ENCODE measurements at regions not wholly inside any gene's neighbourhood (a gene's known extent, or its start where the extent isn't known, plus 50 kb on each side); places are given as distances from the start of the nearest gene placed in this dataset.

DNA sequence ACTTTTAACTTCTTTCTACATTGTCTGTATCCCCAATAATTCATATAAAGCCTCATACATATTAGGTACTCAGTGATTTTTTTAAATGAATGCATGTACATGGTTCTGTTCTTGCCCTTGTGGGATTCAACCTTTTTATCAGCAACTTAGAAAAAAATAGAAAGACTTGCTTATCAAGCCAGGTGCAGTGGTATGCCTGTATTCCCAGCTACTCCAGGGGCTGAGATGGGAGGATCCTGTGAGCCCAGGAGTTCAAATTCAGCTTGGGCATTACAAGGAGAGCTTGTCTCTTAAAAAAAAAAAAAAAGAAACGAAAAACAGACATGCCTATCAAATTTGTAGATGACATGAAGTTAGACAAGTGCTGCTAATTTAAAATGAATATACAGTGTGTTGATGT is 54.2 kb upstream of the MYCBP2 start:
- TF ChIP-seq, protein P1, sequence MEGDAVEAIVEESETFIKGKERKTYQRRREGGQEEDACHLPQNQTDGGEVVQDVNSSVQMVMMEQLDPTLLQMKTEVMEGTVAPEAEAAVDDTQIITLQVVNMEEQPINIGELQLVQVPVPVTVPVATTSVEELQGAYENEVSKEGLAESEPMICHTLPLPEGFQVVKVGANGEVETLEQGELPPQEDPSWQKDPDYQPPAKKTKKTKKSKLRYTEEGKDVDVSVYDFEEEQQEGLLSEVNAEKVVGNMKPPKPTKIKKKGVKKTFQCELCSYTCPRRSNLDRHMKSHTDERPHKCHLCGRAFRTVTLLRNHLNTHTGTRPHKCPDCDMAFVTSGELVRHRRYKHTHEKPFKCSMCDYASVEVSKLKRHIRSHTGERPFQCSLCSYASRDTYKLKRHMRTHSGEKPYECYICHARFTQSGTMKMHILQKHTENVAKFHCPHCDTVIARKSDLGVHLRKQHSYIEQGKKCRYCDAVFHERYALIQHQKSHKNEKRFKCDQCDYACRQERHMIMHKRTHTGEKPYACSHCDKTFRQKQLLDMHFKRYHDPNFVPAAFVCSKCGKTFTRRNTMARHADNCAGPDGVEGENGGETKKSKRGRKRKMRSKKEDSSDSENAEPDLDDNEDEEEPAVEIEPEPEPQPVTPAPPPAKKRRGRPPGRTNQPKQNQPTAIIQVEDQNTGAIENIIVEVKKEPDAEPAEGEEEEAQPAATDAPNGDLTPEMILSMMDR (IDR thresholded peaks at IDR 0.05; ENCODE audit: low read depth, low read length): no peak
- no peak for DNase-seq (ENCODE audit: extremely low read depth, low read depth)

DNA sequence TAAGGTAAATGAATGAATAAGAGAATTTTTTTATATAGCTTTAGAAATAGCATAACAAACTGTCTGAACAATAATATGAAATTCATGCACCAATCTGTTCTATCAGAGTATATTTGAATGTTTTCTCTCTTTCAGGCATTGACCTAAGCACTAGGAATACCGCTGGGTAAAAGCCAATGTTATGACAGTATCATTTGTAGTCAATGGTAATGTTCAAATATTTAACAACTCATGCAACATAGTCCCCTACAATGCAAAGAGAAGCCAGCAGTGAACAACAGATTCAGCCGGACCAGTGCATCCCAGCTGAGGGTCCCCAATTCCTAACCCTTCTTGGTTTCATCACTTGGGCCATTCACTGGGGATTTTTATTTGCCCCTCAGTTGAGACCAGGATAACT is 52.6 kb upstream of the MYCBP2 start:
- no peak for DNase-seq (ENCODE audit: extremely low read depth, low read depth)
- TF ChIP-seq, protein P1 (IDR thresholded peaks at IDR 0.05; ENCODE audit: low read depth, low read length): no peak

DNA sequence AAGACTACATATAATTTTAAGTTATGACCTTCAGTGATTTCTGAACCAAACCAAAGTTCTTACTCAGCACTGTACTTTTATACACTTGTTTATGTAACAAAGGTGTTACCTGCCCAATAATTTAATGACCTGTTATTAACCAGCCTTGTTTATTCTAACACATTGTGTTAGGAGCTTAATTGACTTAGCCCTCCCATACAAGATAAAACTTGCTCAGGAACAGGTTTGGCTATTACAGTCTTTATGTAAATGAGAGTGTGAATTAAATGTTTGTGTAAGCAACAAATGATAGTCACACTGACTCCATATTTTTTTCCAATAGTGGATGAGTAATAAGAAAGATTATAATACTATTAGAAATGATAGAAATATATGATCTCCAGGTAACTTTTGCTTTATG is 51.8 kb upstream of the MYCBP2 start:
- DNase-seq (ENCODE audit: extremely low read depth, low read depth): no peak
- TF ChIP-seq, protein P1 (IDR thresholded peaks at IDR 0.05; ENCODE audit: low read depth, low read length): no peak

DNA sequence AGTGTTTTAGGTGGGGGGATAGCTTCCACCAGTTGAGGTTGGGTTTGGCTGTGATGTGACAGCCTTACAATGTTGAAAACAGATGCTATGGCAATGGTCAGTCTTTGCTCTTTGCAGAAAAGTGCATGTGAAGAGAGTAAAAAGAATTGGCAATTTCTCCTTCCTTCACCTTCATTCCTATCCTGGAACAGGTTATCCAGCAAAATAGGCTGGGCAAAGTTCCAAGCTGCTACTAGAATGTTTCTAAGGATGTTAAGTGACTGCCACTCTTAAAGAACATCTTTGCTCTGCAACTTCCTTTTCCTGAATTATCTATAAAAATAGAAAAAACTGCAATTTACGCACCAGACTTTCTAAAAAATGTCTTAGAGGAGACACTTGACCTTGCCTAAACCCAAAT is 50.1 kb upstream of the MYCBP2 start:
- TF ChIP-seq, protein P1 (IDR thresholded peaks at IDR 0.05; ENCODE audit: low read depth, low read length): no peak
- DNase-seq (ENCODE audit: extremely low read depth, low read depth): no peak
